Urinary bladder (tissue), 3 donors: ENCODE measurements at regions not wholly inside any gene's neighbourhood (a gene's known extent, or its start where the extent isn't known, plus 50 kb on each side); places are given as distances from the start of the nearest gene placed in this dataset.
"Not testable (repeated sequence)": the region's sequence is repeated elsewhere in the genome, so short reads cannot be mapped to it uniquely, and the experiment has no call there.

Experiments used
- DNase-seq: peaks from one replicate; pipeline ENCODE4 v3.0.0-alpha.2; 2015; ENCODE audit errors: extremely low spot score
- H3K27ac ChIP-seq: one replicate; pipeline ENCODE4 v1.5.1; 2013; ENCODE audit warnings: low read depth, mild to moderate bottlenecking, moderate library complexity
- H3K36me3 ChIP-seq: one replicate; pipeline ENCODE4 v1.6.1; 2013; ENCODE audit warnings: mild to moderate bottlenecking, moderate library complexity; ENCODE audit not compliant: insufficient read depth
- H3K4me1 ChIP-seq: one replicate; pipeline ENCODE4 v1.6.1; 2013; ENCODE audit warnings: mild to moderate bottlenecking, moderate library complexity; ENCODE audit not compliant: insufficient read depth
- H3K4me3 ChIP-seq: one replicate; pipeline ENCODE4 v1.5.1; 2013; ENCODE audit warnings: low read depth, low read length
- WGBS: extraction: QIAGEN DNeasy Blood & Tissue Kit; methylation state at CpG from one replicate; pipeline ENCODE4 v1.1.7; 2013; 5-methylcytosine and 5-hydroxymethylcytosine counted together
- donor health status: healthy with polysubstance abuse.
- donor health status: healthy.

DNA sequence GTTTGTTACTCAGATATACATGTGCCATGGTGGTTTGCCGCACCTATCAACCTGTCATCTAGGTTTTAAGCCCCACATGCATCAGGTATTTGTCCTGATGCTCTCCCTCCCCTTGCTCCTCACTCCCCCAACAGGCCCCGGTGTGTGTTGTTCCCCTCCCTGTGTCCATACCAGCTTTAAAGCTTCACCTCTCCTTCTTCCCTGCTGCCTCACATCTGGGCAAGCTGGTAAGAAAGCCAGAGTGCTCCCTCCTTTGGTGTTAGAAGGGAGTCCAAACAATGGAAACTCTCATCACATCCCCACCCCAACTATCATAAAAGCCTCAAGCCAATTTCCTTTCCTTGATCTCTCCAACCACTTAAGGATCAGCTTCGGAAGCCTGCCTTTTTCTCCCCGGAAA lies 1115.6 kb upstream of the GOT2 start:
- no peak overlapping the region for H3K4me3 ChIP-seq
- no peak overlapping the region for H3K27ac ChIP-seq
- H3K4me1 ChIP-seq: no peaks in the 10 kb centered on the region
- DNase-seq: no peak
- H3K36me3 ChIP-seq: no peaks in the 10 kb centered on the region
- WGBS: 52% methylated on average over 4 of the region's 4 CpGs

DNA sequence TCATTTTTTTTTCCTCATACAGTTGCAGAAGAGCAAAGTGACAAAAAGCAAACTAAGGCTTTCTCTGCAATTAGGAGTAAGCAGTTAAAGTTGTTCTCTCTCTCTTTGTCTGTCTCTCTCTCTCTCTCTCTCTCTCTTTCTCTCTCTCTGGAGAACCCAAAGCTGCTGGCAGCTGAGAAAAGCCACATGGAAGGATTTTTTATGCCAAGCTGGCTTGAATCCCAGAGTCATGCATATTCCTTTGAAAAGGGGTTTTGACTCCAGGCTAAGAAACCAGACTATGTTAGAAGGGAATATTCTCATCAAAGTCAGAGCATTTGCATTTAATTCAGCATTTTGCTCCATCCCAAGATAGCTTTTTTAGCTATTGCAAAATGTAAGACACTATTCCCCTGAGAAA lies 1114.2 kb upstream of the GOT2 start:
- Histone ChIP-seq H3K27ac (no peak overlapping the region), H3K4me1 (no peaks in the 10 kb centered on the region), H3K4me3 (no peak overlapping the region), H3K36me3 (no peaks in the 10 kb centered on the region)
- DNase-seq: peak; percentile 17

DNA sequence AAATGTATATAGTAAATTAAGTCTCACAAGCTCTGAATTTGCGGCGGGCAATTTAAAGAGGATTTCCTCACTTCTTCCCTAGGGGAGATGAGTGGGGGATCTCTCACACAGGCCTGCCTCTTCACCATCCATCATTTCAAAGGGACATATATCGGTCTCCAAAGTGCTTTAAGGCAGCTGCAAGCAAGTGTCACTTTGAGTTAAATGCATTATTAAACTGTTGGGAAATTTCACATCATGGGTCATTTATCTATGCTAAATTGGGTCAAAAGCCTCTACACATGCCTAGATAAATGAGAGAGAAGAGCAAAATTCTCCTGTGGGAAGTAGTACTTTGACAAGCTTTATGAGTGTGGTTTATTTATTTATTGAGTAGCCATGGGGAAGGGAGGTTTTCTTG lies 1106.1 kb upstream of the GOT2 start:
- Histone ChIP-seq H3K36me3 (no peaks in the 10 kb centered on the region), H3K27ac (no peak overlapping the region), H3K4me3 (no peak overlapping the region), H3K4me1 (no peaks in the 10 kb centered on the region)
- DNase-seq: no peak
- WGBS: 85% methylated on average over 3 of the region's 3 CpGs

DNA sequence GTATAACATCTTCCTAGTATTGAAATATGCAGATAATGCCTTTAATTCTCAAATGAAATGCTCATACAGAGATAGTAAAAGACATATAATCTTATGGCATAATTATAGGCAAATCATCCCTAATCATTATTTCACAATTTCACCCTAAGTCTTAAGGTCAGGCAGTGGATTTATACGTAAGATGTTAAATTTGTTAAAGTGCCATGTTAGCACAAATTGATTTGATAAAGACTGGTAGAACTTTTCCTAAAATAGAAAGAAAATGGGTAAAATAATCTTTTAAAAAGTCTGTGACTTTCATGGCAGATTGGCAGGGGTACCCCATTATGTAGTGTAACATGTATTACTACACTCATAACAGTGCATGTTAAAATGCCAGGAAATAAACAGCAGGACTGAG lies 1092.7 kb upstream of the GOT2 start:
- H3K36me3 ChIP-seq: no peaks in the 10 kb centered on the region
- DNase-seq: no peak
- WGBS: 86% methylated on average over 1 of the region's 1 CpG
- no peaks in the 10 kb centered on the region for H3K4me1 ChIP-seq
- no peak overlapping the region for H3K4me3 ChIP-seq
- no peak overlapping the region for H3K27ac ChIP-seq

DNA sequence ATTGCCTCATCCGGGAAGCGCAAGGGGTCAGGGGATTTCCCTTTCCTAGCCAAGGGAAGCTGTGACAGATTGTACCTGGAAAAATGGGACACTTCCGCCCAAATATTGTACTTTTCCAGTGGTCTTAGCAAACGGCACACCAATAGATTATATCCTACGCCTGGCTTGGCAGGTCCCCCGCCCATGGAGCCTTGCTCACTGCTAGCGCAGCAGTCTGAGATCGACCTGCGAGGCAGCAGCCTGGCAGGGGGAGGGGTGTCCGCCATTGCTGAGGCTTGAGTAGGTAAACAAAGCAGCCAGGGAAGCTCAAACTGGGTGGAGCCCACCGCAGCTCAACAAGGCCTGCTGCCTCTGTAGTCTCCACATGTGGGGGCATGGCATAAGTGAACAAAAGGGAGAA lies 1075.4 kb upstream of the GOT2 start:
- H3K4me1 ChIP-seq, H3K27ac ChIP-seq, H3K36me3 ChIP-seq, DNase-seq, H3K4me3 ChIP-seq: not testable (repeated sequence)
- WGBS: 90% methylated on average over 11 of the region's 11 CpGs

DNA sequence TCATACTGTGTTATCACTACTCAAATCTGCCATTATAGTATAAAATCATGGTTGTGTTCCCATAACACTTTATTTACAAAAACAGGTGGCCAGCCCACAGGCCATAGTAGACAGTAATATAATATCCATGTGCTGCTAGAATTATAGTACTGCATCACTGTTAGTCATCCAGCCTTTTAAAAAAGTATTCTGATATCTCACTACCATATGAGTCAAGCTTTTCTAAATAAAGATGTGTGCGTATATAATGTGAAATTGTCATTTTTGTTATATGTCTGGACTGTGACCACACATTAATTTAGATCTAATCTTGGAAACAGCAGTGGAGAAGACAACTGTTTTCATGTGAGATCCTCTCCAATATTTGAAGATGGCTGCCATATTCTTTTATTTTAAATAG lies 1049.1 kb upstream of the GOT2 start:
- DNase-seq: no peak
- no peak overlapping the region for H3K4me3 ChIP-seq
- H3K4me1 ChIP-seq: no peaks in the 10 kb centered on the region
- no peaks in the 10 kb centered on the region for H3K36me3 ChIP-seq
- 89% methylated on average over 1 of the region's 1 CpG for WGBS
- H3K27ac ChIP-seq: no peak overlapping the region

DNA sequence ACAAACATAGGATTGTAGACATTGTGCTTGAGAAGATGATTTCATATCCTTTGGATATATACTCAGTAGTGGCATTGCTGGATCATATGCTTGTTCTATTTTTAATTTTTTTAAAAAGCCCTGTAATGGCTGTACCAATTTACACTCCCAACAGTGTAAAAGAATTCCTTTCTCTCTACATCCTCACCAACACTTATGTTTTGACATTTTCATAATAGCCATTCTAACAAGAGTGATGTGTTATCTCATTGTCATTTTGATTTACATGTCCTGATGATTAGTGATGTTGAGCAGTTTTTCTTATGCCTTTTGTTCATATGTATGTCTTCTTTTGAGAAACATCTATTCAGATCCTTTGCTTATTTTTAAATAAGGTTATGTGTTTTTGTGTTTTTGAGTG lies 1039.2 kb upstream of the GOT2 start:
- DNase-seq: no peak
- no peaks in the 10 kb centered on the region for H3K4me1 ChIP-seq
- H3K4me3 ChIP-seq: no peak overlapping the region
- H3K27ac ChIP-seq: no peak overlapping the region
- H3K36me3 ChIP-seq: no peaks in the 10 kb centered on the region

DNA sequence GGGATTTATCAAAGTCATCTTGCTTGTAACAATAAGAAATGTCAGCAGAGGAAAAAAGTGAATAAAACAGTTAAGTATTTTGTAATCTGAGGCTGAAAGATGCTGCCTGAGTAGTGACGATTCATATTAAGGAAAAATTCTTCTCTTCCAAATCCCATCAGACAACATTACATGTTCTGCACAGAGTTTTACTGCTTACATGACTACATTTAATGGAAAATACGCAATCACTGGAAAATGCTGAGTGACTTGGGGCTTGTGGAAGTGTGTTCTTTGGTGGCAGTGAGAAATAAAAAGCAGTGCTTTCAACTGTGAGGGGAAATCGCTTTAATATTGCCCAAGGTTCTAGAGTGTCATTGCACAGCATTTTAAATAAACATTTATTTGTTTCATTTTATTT lies 1025.2 kb upstream of the GOT2 start:
- Histone ChIP-seq H3K4me3 (no peak overlapping the region), H3K27ac (no peak overlapping the region), H3K36me3 (no peaks in the 10 kb centered on the region), H3K4me1 (no peaks in the 10 kb centered on the region)
- DNase-seq: no peak
- 83% methylated on average over 3 of the region's 3 CpGs for WGBS

DNA sequence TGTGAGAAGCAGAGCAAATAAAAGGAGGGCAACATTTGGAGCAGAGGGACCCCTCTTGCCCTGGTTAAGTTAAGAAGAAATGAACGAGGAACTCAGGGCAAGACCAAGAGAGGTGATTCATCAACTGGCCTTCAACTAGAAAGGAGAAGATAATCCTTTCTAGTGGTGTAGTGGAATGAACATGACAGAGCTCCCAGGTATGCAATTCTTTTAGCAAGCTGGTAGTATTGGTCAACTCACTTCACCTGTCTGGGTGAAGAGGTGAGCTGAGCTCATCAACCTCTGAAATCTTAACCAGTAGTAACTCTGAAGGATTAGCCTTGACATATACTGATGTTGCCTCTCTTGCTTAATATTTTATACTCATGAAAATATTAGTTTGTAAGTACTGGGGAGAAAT lies 1024.7 kb upstream of the GOT2 start:
- Histone ChIP-seq H3K36me3 (no peaks in the 10 kb centered on the region), H3K4me1 (no peaks in the 10 kb centered on the region), H3K27ac (no peak overlapping the region), H3K4me3 (no peak overlapping the region)
- 79% methylated on average over 1 of the region's 1 CpG for WGBS
- DNase-seq: no peak

DNA sequence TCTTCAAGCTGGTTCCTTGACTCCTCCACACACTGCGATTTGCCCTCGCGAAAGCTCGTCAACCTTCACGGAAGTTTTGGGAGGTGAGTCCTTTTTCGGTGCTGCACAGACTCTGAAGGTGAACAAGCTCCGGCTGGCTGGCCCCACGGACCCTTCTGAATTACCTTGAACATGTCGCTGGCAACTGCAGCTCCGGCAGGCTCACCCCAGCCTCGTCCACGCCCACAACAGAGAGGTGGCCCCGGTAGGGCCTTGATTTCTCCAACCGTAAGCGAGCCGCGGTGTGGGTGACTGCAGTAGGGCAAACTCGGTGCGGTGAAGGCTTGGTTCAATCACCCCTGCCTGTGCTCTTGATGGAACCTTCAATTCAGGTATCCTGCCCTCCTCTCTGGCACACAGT lies 1020.7 kb upstream of the GOT2 start:
- 94% methylated on average over 19 of the region's 19 CpGs for WGBS
- H3K27ac ChIP-seq: no peak overlapping the region
- no peaks in the 10 kb centered on the region for H3K4me1 ChIP-seq
- H3K36me3 ChIP-seq: no peaks in the 10 kb centered on the region
- no peak for DNase-seq
- no peak overlapping the region for H3K4me3 ChIP-seq

DNA sequence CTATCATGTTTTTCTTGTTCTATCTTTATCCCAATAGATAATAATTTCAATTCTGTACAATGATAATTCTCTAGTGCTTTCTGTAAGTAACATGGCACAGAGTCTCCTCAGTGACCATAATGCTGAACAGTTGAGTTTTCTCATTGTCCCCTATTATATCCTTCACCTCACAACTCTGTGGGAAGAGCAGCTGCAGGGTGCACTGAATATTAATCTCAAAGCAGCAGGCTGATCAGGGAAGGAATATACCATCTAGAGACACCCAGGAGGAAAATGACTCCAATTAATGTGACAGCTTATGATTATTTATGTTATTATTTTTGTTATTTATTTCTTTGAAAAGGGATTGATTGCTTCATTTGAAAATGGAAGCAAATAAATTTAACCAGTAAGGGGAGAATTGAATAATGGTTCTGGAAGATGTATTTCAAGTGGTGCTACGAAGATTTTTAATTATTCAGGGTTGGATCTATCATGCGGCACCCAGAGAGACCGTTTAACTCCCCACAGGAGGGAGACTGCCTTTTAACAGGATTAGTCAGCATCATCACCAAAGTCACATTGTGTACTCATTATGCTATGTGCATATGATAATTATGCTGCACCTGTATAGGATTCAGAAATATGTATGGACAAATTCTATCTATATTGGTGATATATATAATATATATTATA lies 1015.7 kb upstream of the GOT2 start:
- no peak overlapping the region for H3K4me3 ChIP-seq
- H3K27ac ChIP-seq: no peak overlapping the region
- DNase-seq: no peak
- no peaks in the 10 kb centered on the region for H3K36me3 ChIP-seq
- no peaks in the 10 kb centered on the region for H3K4me1 ChIP-seq
- WGBS: 93% methylated on average over 3 of the region's 3 CpGs

DNA sequence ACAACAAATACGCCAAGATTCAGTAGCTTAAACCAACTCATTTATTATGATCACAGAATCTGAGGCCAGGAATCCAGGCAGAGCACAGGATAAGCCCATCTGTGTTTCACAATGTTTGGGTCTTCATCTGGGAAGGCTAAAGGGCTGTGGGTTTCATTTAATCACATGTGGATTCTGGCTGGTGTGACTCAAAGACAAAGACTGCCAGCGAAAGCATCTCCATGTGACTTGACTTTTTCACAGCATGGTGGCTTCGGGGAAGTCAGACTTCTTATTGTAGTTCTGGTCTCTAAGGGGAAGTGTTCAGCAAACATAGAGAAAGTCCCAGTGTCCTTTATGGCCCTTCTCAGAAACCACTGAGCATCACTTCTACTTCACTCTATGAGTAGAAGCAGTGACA lies 1014.4 kb upstream of the GOT2 start:
- H3K4me1 ChIP-seq: no peaks in the 10 kb centered on the region
- no peak for DNase-seq
- no peak overlapping the region for H3K4me3 ChIP-seq
- no peaks in the 10 kb centered on the region for H3K36me3 ChIP-seq
- H3K27ac ChIP-seq: no peak overlapping the region
- WGBS: 88% methylated on average over 3 of the region's 3 CpGs

DNA sequence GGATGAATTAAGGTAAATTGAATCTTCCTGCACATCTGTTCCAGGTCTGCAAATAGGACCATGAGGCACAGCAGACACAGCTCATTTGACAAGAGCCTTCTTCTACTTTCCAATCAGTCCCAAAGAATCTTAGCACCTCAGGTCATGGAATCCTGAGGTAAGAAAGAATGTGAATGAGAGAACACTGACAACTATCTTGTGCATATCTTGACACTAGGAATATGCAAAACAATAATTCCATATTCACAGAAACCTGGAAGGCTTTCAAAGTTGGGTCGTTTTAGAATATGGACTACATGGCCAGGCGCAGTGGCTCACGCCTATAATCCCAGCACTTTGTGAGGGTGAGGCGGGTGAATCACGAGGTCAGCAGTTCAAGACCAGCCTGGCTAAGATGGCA lies 1009.4 kb upstream of the GOT2 start:
- DNase-seq: no peak
- Histone ChIP-seq H3K4me1 (no peaks in the 10 kb centered on the region), H3K36me3 (no peaks in the 10 kb centered on the region), H3K4me3 (no peak overlapping the region), H3K27ac (no peak overlapping the region)
- 84% methylated on average over 5 of the region's 5 CpGs for WGBS

DNA sequence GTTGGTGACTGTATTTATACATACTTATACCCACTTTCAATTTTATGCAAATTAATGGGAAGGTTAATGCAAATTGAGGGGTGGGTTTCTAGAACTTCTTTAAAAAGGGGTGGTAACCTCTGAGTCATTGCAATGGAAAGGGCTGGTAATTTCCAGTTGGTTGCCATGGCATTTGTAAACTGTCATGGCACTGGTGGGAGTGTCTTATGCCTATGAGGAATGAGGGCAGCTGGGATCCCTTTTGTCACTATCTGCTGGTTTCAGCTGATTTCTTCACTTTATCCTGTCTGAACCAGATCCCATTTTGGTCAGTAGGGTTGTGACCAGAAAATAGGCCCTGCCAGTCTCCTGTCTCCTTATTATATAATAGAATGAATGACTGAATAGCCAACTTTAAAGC lies 1006.7 kb upstream of the GOT2 start:
- no peak for DNase-seq
- no peak overlapping the region for H3K4me3 ChIP-seq
- no peaks in the 10 kb centered on the region for H3K4me1 ChIP-seq
- H3K27ac ChIP-seq: no peak overlapping the region
- no peaks in the 10 kb centered on the region for H3K36me3 ChIP-seq

DNA sequence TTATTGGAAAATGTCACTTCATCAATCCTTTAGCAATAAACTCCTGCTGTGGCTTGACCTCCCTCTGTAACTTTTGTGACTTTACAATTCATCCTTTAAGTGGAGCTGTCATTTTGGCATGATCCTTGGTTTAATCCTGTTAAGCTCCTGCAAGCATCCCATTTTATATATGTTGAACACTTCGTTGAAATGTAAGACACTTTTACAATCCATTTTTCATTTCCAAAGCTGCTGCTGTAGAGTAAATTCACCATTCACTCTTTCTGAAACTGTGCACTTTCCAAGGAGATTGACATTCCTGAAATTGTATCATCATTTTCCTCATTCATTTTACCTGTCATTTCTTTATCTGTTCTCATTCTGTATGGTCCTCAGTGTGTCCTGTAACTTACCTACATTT lies 1003.2 kb upstream of the GOT2 start:
- Histone ChIP-seq H3K27ac (no peak overlapping the region), H3K4me1 (no peaks in the 10 kb centered on the region), H3K4me3 (no peak overlapping the region), H3K36me3 (no peaks in the 10 kb centered on the region)
- whole genome bisulfite sequencing: 22% methylated on average over 1 of the region's 1 CpG
- DNase-seq: no peak
